ENCODE measurements at regions not wholly inside any gene's neighbourhood (a gene's known extent, or its start where the extent isn't known, plus 50 kb on each side); places are given as distances from the start of the nearest gene placed in this dataset.

- Histone ChIP-seq H3K36me3 (ENCODE audit: control insufficient read depth, insufficient read depth, low read length) (no peaks in the 10 kb centered on the region), H3K27me3 (ENCODE audit: control insufficient read depth, insufficient read depth, low read length) (no peaks in the 10 kb centered on the region), H3K4me3 (ENCODE audit: low read length) (no peak overlapping the region), H3K27ac (ENCODE audit: low read depth, low read length) (no peak overlapping the region), H3K4me1 (ENCODE audit: control insufficient read depth, insufficient read depth, low read length) (no peaks in the 10 kb centered on the region), H3K9ac (ENCODE audit: low read length) (no peak overlapping the region)
These were observed 853.4 kb downstream of the KCNT2 start for GRCh38 chr1:195754874-195755273.

DNA sequence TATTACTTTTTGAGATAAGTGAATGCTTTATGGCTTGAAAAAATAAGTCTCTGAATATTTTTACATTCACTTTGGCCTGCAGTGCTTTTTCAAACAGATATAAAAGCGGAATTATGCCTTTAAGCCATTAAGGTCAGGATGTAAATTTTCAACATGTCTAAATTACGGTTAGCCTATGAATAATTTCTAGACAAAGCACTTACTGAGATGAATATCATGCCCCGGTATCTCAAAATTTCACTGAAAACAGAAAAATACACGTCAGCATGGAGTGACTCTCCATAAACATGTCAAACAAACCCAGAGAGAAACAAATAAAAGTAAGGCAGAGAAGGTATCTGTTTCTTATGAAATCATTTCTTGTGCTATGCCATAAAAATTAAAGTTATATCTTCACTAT, 853.9 kb downstream of the KCNT2 start:
- Histone ChIP-seq H3K27ac (ENCODE audit: low read depth, low read length) (no peak overlapping the region), H3K9ac (ENCODE audit: low read length) (no peak overlapping the region), H3K4me3 (ENCODE audit: low read length) (no peak overlapping the region), H3K4me1 (ENCODE audit: control insufficient read depth, insufficient read depth, low read length) (no peaks in the 10 kb centered on the region), H3K36me3 (ENCODE audit: control insufficient read depth, insufficient read depth, low read length) (no peaks in the 10 kb centered on the region), H3K27me3 (ENCODE audit: control insufficient read depth, insufficient read depth, low read length) (no peaks in the 10 kb centered on the region)

DNA sequence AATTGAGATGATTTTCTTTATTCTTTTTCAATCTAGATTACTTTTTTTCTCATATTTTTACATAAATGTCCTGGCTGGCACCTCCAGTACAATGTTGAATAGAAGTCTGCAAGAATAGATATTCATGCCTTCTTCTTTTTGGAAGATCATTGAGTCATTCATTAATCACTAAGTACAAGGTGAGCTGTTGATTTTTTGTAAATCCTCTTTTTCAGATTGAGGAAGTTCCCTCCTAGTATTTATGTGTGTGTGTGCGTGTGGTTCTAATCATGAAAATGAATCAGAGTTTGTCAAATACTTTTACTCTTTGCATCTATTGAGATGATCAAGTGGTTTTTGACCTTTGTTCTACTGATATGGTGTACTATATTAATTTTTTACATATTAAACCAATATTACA, 859.3 kb downstream of the KCNT2 start:
- Histone ChIP-seq H3K27ac (ENCODE audit: low read depth, low read length) (no peak overlapping the region), H3K27me3 (ENCODE audit: control insufficient read depth, insufficient read depth, low read length) (no peaks in the 10 kb centered on the region), H3K4me3 (ENCODE audit: low read length) (no peak overlapping the region), H3K36me3 (ENCODE audit: control insufficient read depth, insufficient read depth, low read length) (no peaks in the 10 kb centered on the region), H3K4me1 (ENCODE audit: control insufficient read depth, insufficient read depth, low read length) (no peaks in the 10 kb centered on the region), H3K9ac (ENCODE audit: low read length) (no peak overlapping the region)

DNA sequence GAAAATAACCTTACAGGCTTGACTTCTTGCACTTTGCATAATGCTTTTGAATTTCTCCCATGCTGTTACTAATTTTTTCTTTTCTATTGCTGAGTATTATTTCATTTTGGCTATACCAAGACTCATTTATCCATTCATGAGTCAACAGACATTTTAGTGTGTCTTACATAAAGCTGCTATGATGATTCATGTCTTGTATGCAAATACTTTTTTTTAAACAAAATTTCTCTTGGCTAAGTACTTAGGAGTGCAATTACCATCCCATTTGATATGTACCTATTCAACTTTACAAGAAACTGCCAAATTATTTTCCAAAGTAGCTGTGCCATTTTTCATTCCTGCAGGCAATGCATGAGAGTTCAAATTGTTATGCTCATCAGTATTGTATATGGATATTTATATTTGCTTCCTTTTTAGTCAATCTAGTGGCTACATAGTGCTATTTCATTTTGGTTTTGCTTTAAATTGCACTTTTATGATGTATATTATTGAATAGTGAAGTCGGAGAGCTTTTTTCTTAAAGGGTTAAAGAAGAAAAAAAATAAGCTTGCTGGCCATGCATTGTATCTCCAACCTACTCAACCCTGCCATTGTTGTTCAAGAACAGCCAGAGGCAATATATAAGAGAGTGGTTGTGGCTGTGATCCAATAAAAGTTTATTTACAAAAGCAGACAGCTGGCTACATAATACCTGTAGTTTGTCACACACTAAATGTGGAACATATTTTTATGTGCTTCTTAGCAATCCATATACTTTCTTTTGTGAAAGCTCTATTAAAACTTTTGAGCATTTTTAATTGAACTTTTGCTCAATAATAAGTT, 862.8 kb downstream of the KCNT2 start:
- no peak overlapping the region for H3K4me3 ChIP-seq (ENCODE audit: low read length)
- H3K36me3 ChIP-seq (ENCODE audit: control insufficient read depth, insufficient read depth, low read length), result no peaks in the 10 kb centered on the region
- no peaks in the 10 kb centered on the region for H3K4me1 ChIP-seq (ENCODE audit: control insufficient read depth, insufficient read depth, low read length)
- no peaks in the 10 kb centered on the region for H3K27me3 ChIP-seq (ENCODE audit: control insufficient read depth, insufficient read depth, low read length)
- no peak overlapping the region for H3K9ac ChIP-seq (ENCODE audit: low read length)
- no peak overlapping the region for H3K27ac ChIP-seq (ENCODE audit: low read depth, low read length)

- H3K36me3 ChIP-seq (ENCODE audit: control insufficient read depth, insufficient read depth, low read length), result no peaks in the 10 kb centered on the region
- no peak overlapping the region for H3K4me3 ChIP-seq (ENCODE audit: low read length)
- no peak overlapping the region for H3K9ac ChIP-seq (ENCODE audit: low read length)
- no peaks in the 10 kb centered on the region for H3K27me3 ChIP-seq (ENCODE audit: control insufficient read depth, insufficient read depth, low read length)
- no peak overlapping the region for H3K27ac ChIP-seq (ENCODE audit: low read depth, low read length)
- H3K4me1 ChIP-seq (ENCODE audit: control insufficient read depth, insufficient read depth, low read length), result no peaks in the 10 kb centered on the region
These were observed 864.0 kb downstream of the KCNT2 start for GRCh38 chr1:195744256-195744655.

- Histone ChIP-seq H3K4me1 (ENCODE audit: control insufficient read depth, insufficient read depth, low read length) (no peaks in the 10 kb centered on the region), H3K4me3 (ENCODE audit: low read length) (no peak overlapping the region), H3K27me3 (ENCODE audit: control insufficient read depth, insufficient read depth, low read length) (no peaks in the 10 kb centered on the region), H3K9ac (ENCODE audit: low read length) (no peak overlapping the region), H3K27ac (ENCODE audit: low read depth, low read length) (no peak overlapping the region), H3K36me3 (ENCODE audit: control insufficient read depth, insufficient read depth, low read length) (no peaks in the 10 kb centered on the region)
These were observed 867.4 kb downstream of the KCNT2 start for GRCh38 chr1:195740862-195741261.

DNA sequence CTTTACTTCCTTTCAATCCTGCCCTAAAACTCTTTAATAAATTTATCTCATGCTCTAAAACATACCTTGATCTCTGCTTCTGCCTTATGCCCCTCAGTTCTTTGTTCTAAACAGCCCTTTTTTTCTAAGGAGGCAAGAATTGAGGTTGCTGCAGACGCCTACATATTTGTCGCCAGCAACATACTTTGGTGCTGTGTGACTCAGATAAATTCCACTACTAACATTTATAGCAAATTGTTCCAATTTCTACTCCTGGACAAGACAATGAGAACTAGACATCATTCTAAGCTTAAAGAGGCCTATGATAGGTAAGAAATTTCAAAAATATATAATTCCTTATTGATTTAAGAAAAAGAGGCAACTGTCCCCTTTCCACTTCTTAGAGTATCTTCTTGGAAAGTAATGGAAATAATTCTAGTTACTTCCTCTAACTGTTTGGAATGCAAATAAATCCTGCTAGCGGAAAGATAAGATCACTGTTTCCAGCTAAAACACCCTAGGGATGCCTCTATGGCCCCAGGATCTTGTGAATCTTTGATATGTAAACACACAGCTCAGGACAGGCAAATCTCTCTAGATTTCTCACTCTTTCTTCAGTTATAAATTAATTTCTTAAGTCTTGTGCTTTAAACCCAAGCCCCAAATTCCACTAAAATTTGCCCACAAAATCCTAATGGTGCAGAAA, 869.1 kb downstream of the KCNT2 start:
- H3K27ac ChIP-seq (ENCODE audit: low read depth, low read length), result no peak overlapping the region
- H3K27me3 ChIP-seq (ENCODE audit: control insufficient read depth, insufficient read depth, low read length), result no peaks in the 10 kb centered on the region
- no peak overlapping the region for H3K9ac ChIP-seq (ENCODE audit: low read length)
- no peak overlapping the region for H3K4me3 ChIP-seq (ENCODE audit: low read length)
- H3K36me3 ChIP-seq (ENCODE audit: control insufficient read depth, insufficient read depth, low read length), result no peaks in the 10 kb centered on the region
- H3K4me1 ChIP-seq (ENCODE audit: control insufficient read depth, insufficient read depth, low read length), result no peaks in the 10 kb centered on the region

GRCh38 chr1:195735140-195735539, 873.1 kb downstream of the KCNT2 start:
- no peak overlapping the region for H3K27ac ChIP-seq (ENCODE audit: low read depth, low read length)

DNA sequence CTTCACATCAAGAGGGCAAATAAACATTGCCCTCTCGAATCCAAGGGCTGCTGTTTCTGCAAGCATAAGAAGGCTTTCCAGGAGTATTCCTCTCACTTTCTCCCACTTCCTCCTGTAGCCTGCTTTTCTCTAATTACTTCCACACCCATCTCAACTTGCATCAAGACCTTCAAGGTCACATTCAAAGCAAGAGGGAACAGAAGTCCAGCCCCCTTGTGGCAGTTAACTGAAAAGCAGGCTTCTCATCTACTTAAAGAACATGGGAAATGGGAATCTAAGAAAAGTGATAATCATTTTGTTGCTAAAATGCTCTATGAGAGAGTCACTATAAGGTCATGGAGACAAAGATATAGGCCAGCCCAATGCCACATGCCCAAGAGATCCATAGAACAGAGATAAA, 874.4 kb downstream of the KCNT2 start:
- H3K36me3 ChIP-seq (ENCODE audit: control insufficient read depth, insufficient read depth, low read length), result no peaks in the 10 kb centered on the region
- H3K4me3 ChIP-seq (ENCODE audit: low read length), result no peak overlapping the region
- no peak overlapping the region for H3K27ac ChIP-seq (ENCODE audit: low read depth, low read length)
- no peaks in the 10 kb centered on the region for H3K4me1 ChIP-seq (ENCODE audit: control insufficient read depth, insufficient read depth, low read length)
- no peaks in the 10 kb centered on the region for H3K27me3 ChIP-seq (ENCODE audit: control insufficient read depth, insufficient read depth, low read length)
- H3K9ac ChIP-seq (ENCODE audit: low read length), result no peak overlapping the region

More at GRCh38 chr1:195735140-195735539, 873.1 kb downstream of the KCNT2 start:
- no peaks in the 10 kb centered on the region for H3K4me1 ChIP-seq (ENCODE audit: control insufficient read depth, insufficient read depth, low read length)
- no peak overlapping the region for H3K4me3 ChIP-seq (ENCODE audit: low read length)
- H3K9ac ChIP-seq (ENCODE audit: low read length), result no peak overlapping the region
- no peaks in the 10 kb centered on the region for H3K27me3 ChIP-seq (ENCODE audit: control insufficient read depth, insufficient read depth, low read length)
- no peaks in the 10 kb centered on the region for H3K36me3 ChIP-seq (ENCODE audit: control insufficient read depth, insufficient read depth, low read length)

DNA sequence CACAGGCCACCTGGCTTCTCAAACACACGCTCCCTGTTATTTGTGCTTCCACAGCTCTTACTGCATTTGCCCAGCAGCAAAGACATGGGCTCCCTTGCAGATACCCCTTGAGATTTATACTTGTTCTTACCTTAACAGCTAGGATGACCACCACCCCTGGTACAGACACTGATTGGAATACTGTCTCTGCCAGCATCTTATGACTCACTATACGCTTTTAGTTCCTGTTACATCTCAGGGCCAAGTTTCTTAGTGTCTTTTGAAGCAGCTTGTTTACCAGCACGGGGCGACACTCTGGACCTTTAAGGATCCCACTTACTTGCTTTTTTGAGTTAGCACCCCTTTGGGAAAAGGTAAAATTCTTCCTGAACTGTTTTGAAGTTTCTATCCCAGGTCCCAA, 874.8 kb downstream of the KCNT2 start:
- H3K36me3 ChIP-seq (ENCODE audit: control insufficient read depth, insufficient read depth, low read length), result no peaks in the 10 kb centered on the region
- no peaks in the 10 kb centered on the region for H3K4me1 ChIP-seq (ENCODE audit: control insufficient read depth, insufficient read depth, low read length)
- no peak overlapping the region for H3K4me3 ChIP-seq (ENCODE audit: low read length)
- H3K27me3 ChIP-seq (ENCODE audit: control insufficient read depth, insufficient read depth, low read length), result no peaks in the 10 kb centered on the region
- no peak overlapping the region for H3K27ac ChIP-seq (ENCODE audit: low read depth, low read length)
- no peak overlapping the region for H3K9ac ChIP-seq (ENCODE audit: low read length)

- H3K27me3 ChIP-seq (ENCODE audit: control insufficient read depth, insufficient read depth, low read length), result no peaks in the 10 kb centered on the region
- no peaks in the 10 kb centered on the region for H3K36me3 ChIP-seq (ENCODE audit: control insufficient read depth, insufficient read depth, low read length)
- H3K4me1 ChIP-seq (ENCODE audit: control insufficient read depth, insufficient read depth, low read length), result no peaks in the 10 kb centered on the region
- H3K4me3 ChIP-seq (ENCODE audit: low read length), result no peak overlapping the region
- no peak overlapping the region for H3K27ac ChIP-seq (ENCODE audit: low read depth, low read length)
- no peak overlapping the region for H3K9ac ChIP-seq (ENCODE audit: low read length)
These were observed 876.9 kb downstream of the KCNT2 start for GRCh38 chr1:195731385-195731784.

DNA sequence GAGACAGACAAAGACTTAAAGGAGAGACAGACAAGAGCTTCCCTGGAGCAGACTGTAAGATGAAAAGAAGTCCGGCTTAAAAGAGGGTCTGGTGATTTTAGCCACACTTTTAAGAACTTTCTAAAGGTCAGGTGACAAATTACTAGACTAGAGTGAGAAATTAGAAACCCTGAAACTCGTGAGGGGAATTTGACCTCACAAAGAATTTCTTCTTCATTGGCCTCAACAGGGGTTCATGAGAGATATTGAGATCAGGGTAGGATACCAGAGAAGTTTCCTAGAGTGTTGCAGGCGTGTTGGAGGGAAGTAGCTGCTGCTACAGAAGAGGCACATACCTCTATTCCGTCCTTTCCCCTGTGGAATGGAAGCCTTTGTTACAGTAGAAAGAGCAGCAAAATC, 884.4 kb downstream of the KCNT2 start:
- no peak overlapping the region for H3K27ac ChIP-seq (ENCODE audit: low read depth, low read length)
- H3K27me3 ChIP-seq (ENCODE audit: control insufficient read depth, insufficient read depth, low read length), result no peaks in the 10 kb centered on the region
- no peak overlapping the region for H3K4me3 ChIP-seq (ENCODE audit: low read length)
- H3K36me3 ChIP-seq (ENCODE audit: control insufficient read depth, insufficient read depth, low read length), result no peaks in the 10 kb centered on the region
- no peaks in the 10 kb centered on the region for H3K4me1 ChIP-seq (ENCODE audit: control insufficient read depth, insufficient read depth, low read length)
- no peak overlapping the region for H3K9ac ChIP-seq (ENCODE audit: low read length)
